ENCODE measurements at regions not wholly inside any gene's neighbourhood (a gene's known extent, or its start where the extent isn't known, plus 50 kb on each side); places are given as distances from the start of the nearest gene placed in this dataset. TPM values are rescaled to one million over a fixed set of nuclear protein-coding genes. Genes with fewer than 3 reads are reported as not detected.

DNA sequence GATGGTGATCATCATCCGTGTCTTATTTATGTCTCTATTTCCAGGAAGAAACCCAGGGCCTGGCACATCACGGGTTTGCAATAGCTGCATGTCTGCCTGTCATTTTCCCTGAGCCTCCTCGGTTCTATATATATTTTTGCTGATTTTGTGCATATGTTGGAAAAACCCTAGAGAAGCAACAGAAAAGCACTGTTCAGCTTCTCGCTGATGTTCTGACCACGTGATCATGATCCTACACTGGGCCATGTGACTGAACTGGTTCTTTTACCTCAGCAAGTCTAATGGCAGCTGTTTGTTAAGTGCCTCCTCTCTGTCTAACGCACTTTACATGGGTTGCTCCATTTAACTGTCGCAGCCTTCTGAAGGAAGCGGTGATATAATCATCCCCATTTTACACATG, 71.3 kb downstream of the CMPK2 start:
- ATAC-seq (ENCODE audit: low read depth) (no peak), DNase-seq (no peak)
- H3K27me3 ChIP-seq (replicated peaks in 1 of 4; ENCODE audit: control extremely low read depth in 1 of 4, control insufficient read depth in 3 of 4, insufficient read depth in 4 of 4, low read length in 3 of 4), result no peaks in the 10 kb centered on the region
- H3K9me3 ChIP-seq (ENCODE audit: control extremely low read depth in 1 of 3, control insufficient read depth in 2 of 3, insufficient read depth in 1 of 3, low read length in 2 of 3), result no peaks in the 10 kb centered on the region
- WGBS (ENCODE audit: insufficient coverage), result 90% methylated on average over 8 of the region's 8 CpGs
- H3K4me3 ChIP-seq (ENCODE audit: control extremely low read depth in 1 of 5, extremely low read depth in 1 of 5, insufficient read depth in 1 of 5, low read depth in 2 of 5, low read length in 4 of 5), result no peak overlapping the region
- intact Hi-C loops (cut with micrococcal nuclease), result no loop called here
- H3K4me2 ChIP-seq (replicated peaks; ENCODE audit: low read depth, low read length, poor library complexity, severe bottlenecking), result no peak overlapping the region
- H3K4me3 Mint-ChIP-seq, result no peak overlapping the region
- peaks cover 3% of the 10 kb centered on the region for H3K27me3 Mint-ChIP-seq
- H3K27ac ChIP-seq (ENCODE audit: low read length in 2 of 2), result no peak overlapping the region
- H3K4me1 Mint-ChIP-seq, result no peaks in the 10 kb centered on the region
- no peak overlapping the region for H3K9ac ChIP-seq (ENCODE audit: low read length)
- POLR2A ChIA-PET, result no interaction called here
- CTCF ChIA-PET, result interaction anchor here (1.5 kb wide), 1 partner anchor 22 kb away, joined by 5 read pairs; no protein-coding TSS in a partner anchor
- no peak overlapping the region for H2AFZ ChIP-seq (ENCODE audit: insufficient read depth, low read depth, low read length, poor library complexity, severe bottlenecking)
- no peaks in the 10 kb centered on the region for H3K9me3 Mint-ChIP-seq (ENCODE audit: insufficient read depth)
- H4K20me1 ChIP-seq (ENCODE audit: control insufficient read depth, insufficient read depth, low read length, poor library complexity, severe bottlenecking), result no peaks in the 10 kb centered on the region
- no peaks in the 10 kb centered on the region for H3K36me3 ChIP-seq (replicated peaks in 1 of 2; ENCODE audit: control extremely low read depth in 1 of 2, control insufficient read depth in 1 of 2, extremely low read depth in 1 of 2, insufficient read depth in 2 of 2, low read length in 1 of 2)
- no peak for TF ChIP-seq CTCF (IDR thresholded peaks at IDR 0.05)
- TF ChIP-seq EZH2 (IDR thresholded peaks at IDR 0.05; ENCODE audit: borderline replicate concordance, insufficient read depth, low read depth, low read length, poor library complexity, severe bottlenecking), result no peak
- no peaks in the 10 kb centered on the region for H3K79me2 ChIP-seq (ENCODE audit: control insufficient read depth, insufficient read depth, low read length)
- no peak overlapping the region for H3K27ac Mint-ChIP-seq
- H3K4me1 ChIP-seq (ENCODE audit: control insufficient read depth in 2 of 2, insufficient read depth in 2 of 2, low read length in 2 of 2), result no peaks in the 10 kb centered on the region

Small RNA genes lying in the stretch of these regions (small RNA-seq; reads per million reads assigned to genes)
- gene MIR7158 (ENCODE audit: insufficient read length, low read depth, low replicate concordance), result not detected

Measured in B cell (primary cell).